ENCODE measurements at regions not wholly inside any gene's neighbourhood (a gene's known extent, or its start where the extent isn't known, plus 50 kb on each side); places are given as distances from the start of the nearest gene placed in this dataset.

DNA sequence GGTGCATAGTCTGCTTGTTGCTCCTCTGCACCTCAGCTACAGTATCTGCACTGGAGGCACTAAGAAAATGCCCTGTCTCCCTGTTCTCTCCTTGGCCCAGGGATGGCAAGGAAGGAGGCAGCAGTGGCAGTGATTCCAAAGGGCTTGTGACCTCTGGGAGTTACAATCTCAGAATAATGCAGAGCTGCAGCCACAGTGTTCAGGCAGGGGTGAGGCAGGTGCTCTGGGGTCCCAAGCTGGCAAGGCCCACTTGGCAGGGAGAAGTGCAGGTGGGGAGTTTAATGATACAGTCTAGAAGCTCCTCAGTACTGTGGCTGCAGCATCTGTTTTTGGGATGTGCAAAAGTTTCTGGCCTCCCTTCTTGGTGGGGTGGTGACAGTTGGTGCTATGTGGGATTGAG lies 456.4 kb downstream of the CCSER2 start:
- H2AFZ ChIP-seq (ENCODE audit: low read depth, low read length) = no peak overlapping the region

DNA sequence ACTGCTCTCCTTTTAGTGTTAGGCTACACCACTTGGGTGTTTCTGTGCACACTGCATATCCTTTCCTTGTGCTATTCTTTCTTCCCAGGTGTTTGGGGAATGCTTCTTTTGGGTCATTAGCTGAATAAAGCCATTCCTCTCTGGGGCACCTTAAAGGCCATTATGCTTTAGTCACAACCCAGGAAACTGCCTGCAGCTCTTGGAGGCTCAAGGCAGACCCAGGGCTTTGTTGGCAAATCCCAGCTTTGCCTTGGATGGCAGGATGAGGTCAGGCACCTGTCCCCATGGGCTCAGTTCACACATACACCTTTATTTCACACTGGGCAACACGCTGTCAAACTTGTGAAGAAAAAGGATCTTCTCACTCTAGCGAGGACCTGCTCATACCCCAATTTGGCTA lies 460.6 kb downstream of the CCSER2 start:
- H3K36me3 ChIP-seq (ENCODE audit: insufficient read depth, low read length) = no peaks in the 10 kb centered on the region
- H3K27me3 ChIP-seq (ENCODE audit: insufficient read depth, low read length) = no peaks in the 10 kb centered on the region
- H3K4me1 ChIP-seq (ENCODE audit: insufficient read depth, low read length) = no peaks in the 10 kb centered on the region
- no peak overlapping the region for H2AFZ ChIP-seq (ENCODE audit: low read depth, low read length)
- no peaks in the 10 kb centered on the region for H3K9me3 ChIP-seq (ENCODE audit: low read length)
- H3K4me3 ChIP-seq (ENCODE audit: low read length) = no peak overlapping the region

More for the DNA sequence above, 456.4 kb downstream of the CCSER2 start:
- Histone ChIP-seq H3K36me3 (ENCODE audit: insufficient read depth, low read length) (no peaks in the 10 kb centered on the region), H3K9me3 (ENCODE audit: low read length) (no peaks in the 10 kb centered on the region), H3K27me3 (ENCODE audit: insufficient read depth, low read length) (no peaks in the 10 kb centered on the region), H3K4me3 (ENCODE audit: low read length) (no peak overlapping the region), H3K4me1 (ENCODE audit: insufficient read depth, low read length) (no peaks in the 10 kb centered on the region)

DNA sequence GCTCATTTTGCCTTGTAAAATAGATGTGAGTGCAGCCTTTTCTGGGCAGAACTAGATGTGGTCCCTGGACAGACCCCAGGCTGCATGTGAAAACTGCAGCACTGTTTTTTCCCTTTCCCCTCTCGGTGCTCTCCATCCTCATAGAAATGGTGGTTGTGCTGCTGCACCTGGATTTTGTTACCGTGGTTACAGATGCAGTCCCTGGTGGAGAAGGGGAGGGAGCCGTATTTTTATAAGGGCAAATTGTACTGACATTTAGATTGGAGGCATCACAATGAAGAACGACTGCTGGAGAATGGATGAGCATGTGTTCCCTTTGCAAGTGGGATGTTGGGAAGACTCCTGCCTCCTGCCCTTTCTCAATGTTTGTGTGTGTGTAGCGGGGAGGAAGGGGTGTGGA lies 469.9 kb downstream of the CCSER2 start:
- no peaks in the 10 kb centered on the region for H3K36me3 ChIP-seq (ENCODE audit: insufficient read depth, low read length)
- no peaks in the 10 kb centered on the region for H3K4me1 ChIP-seq (ENCODE audit: insufficient read depth, low read length)
- no peaks in the 10 kb centered on the region for H3K27me3 ChIP-seq (ENCODE audit: insufficient read depth, low read length)
- no peaks in the 10 kb centered on the region for H3K9me3 ChIP-seq (ENCODE audit: low read length)
- no peak overlapping the region for H3K4me3 ChIP-seq (ENCODE audit: low read length)
- no peak overlapping the region for H2AFZ ChIP-seq (ENCODE audit: low read depth, low read length)

DNA sequence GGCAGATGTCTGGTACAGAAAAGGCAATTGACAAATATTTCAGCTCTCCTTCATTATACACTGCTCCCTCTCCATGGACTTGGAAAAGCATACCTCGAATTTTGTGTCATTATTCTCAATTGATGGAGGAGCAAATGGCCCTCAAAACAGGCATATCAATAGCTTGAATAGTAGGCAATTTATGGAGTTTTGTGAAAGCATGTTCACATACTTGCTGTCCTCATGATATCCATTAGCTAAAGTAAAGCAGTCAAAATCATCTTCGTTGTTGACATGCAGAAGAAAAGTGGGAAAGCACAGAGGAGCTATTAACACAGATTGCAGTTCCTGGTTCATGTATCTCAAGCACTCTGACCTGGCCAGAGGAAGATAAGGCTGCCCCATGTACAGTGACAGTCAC lies 472.8 kb downstream of the CCSER2 start:
- Histone ChIP-seq H3K36me3 (ENCODE audit: insufficient read depth, low read length) (no peaks in the 10 kb centered on the region), H3K4me3 (ENCODE audit: low read length) (no peak overlapping the region), H3K27me3 (ENCODE audit: insufficient read depth, low read length) (no peaks in the 10 kb centered on the region)

DNA sequence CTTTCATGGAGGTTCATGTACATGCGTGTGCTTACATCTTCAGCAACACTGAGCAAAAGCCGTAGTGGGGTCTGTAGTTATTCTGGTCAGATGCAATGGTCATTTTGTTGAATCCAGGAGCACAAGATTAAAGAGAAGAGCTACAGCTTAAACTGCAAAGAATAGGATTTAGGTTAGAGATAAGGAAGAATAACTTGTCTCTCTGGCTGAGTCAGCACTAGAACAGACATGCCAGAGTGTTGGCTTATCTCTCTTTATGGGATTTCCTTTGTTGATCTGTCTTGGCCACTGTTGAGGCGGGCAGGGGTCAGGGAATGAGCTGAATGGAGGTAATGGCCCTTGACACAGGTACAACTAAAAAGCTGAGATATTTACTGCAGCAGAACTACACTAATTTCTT lies 473.5 kb downstream of the CCSER2 start:
- no peak overlapping the region for H2AFZ ChIP-seq (ENCODE audit: low read depth, low read length)
- no peaks in the 10 kb centered on the region for H3K36me3 ChIP-seq (ENCODE audit: insufficient read depth, low read length)
- H3K4me1 ChIP-seq (ENCODE audit: insufficient read depth, low read length) = no peaks in the 10 kb centered on the region
- H3K9me3 ChIP-seq (ENCODE audit: low read length) = no peaks in the 10 kb centered on the region
- no peak overlapping the region for H3K4me3 ChIP-seq (ENCODE audit: low read length)
- H3K27me3 ChIP-seq (ENCODE audit: insufficient read depth, low read length) = no peaks in the 10 kb centered on the region

More for the DNA sequence above, 472.8 kb downstream of the CCSER2 start:
- Histone ChIP-seq H2AFZ (ENCODE audit: low read depth, low read length) (no peak overlapping the region), H3K9me3 (ENCODE audit: low read length) (no peaks in the 10 kb centered on the region), H3K4me1 (ENCODE audit: insufficient read depth, low read length) (no peaks in the 10 kb centered on the region)

DNA sequence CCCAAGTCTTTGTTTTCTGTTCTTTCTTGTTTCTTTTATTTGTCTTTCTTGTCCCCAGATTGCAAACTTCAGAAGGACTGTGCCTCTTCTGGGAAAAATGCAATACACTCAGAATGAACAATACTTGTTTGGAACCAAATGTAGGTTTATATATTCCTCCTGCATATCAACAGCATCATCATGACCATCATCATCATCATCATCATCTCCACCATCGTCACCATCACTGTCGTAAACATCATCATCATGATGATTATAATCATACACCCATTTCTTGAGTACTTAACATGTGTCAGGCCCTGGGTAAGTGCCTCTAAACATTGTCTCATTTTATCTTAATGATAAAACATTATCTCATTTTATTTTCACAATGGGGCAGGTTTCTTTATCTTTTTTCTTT lies 476.8 kb downstream of the CCSER2 start:
- Histone ChIP-seq H3K27me3 (ENCODE audit: insufficient read depth, low read length) (no peaks in the 10 kb centered on the region), H2AFZ (ENCODE audit: low read depth, low read length) (no peak overlapping the region), H3K4me1 (ENCODE audit: insufficient read depth, low read length) (peaks cover 3% of the 10 kb centered on the region), H3K36me3 (ENCODE audit: insufficient read depth, low read length) (no peaks in the 10 kb centered on the region), H3K4me3 (ENCODE audit: low read length) (no peak overlapping the region), H3K9me3 (ENCODE audit: low read length) (no peaks in the 10 kb centered on the region)

DNA sequence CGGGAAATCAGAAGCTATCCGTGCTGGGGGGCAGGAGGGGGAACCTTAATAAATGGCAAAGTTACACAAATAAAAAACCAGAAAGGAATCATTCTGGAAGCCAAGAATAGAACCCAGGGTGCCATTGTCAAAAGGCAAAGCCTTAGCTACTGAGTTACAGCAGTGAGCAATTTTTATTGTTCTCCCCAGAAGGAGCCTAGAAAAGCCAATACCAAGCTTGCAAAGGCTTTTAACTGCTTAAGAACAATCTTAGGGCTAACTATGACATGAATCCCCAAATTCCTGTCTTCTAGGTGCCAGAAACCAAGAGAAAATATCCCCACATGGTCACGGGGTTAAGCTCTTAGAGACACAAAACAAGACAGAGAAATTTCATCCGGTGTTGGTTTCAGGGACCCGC lies 482.7 kb downstream of the CCSER2 start:
- Histone ChIP-seq H2AFZ (ENCODE audit: low read depth, low read length) (no peak overlapping the region), H3K9me3 (ENCODE audit: low read length) (no peaks in the 10 kb centered on the region), H3K36me3 (ENCODE audit: insufficient read depth, low read length) (no peaks in the 10 kb centered on the region), H3K27me3 (ENCODE audit: insufficient read depth, low read length) (no peaks in the 10 kb centered on the region), H3K4me3 (ENCODE audit: low read length) (no peak overlapping the region), H3K4me1 (ENCODE audit: insufficient read depth, low read length) (peaks cover 22% of the 10 kb centered on the region)

DNA sequence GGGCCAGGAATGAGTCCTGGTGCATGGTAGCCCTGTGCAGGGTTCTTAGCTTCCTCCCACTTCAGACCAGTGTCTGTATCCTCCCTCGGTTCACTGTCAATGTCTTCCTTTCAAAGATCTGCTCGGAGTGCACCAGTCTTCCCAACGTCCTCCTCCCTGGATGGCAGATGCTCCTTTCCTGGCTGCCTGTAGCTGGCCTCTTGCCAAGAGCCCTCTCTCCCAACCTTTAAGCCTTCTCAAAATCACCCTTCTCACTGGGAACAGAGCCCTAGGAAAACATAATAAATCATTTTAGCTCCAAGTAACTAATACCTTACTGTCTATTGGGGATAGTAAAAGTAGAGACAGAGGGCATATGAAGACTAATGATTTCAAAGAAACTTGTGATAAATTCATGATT lies 490.6 kb downstream of the CCSER2 start:
- Histone ChIP-seq H3K36me3 (ENCODE audit: insufficient read depth, low read length) (no peaks in the 10 kb centered on the region), H3K4me3 (ENCODE audit: low read length) (no peak overlapping the region), H3K4me1 (ENCODE audit: insufficient read depth, low read length) (no peaks in the 10 kb centered on the region), H3K27me3 (ENCODE audit: insufficient read depth, low read length) (no peaks in the 10 kb centered on the region), H2AFZ (ENCODE audit: low read depth, low read length) (no peak overlapping the region), H3K9me3 (ENCODE audit: low read length) (no peaks in the 10 kb centered on the region)

DNA sequence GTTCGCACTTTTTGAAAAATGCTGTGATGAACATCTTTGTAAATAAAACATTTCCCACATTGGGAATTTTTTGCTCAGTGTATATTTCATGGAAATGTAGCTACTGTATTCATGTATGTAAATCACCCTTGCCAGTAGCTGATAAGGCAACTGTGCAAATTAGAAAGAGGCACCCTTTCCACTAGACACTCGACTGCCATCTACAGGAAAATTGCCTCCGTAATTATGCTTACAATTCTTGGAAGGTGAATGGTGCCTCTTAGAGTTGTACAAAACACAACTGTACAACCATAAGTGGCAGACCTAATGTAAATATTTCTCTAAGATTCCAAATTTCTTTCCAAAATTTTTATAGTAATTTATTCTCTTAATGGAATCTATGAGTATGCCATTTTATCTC lies 491.7 kb downstream of the CCSER2 start:
- H3K9me3 ChIP-seq (ENCODE audit: low read length) = no peaks in the 10 kb centered on the region
- no peaks in the 10 kb centered on the region for H3K4me1 ChIP-seq (ENCODE audit: insufficient read depth, low read length)
- H3K36me3 ChIP-seq (ENCODE audit: insufficient read depth, low read length) = no peaks in the 10 kb centered on the region
- no peak overlapping the region for H3K4me3 ChIP-seq (ENCODE audit: low read length)
- no peak overlapping the region for H2AFZ ChIP-seq (ENCODE audit: low read depth, low read length)
- no peaks in the 10 kb centered on the region for H3K27me3 ChIP-seq (ENCODE audit: insufficient read depth, low read length)

DNA sequence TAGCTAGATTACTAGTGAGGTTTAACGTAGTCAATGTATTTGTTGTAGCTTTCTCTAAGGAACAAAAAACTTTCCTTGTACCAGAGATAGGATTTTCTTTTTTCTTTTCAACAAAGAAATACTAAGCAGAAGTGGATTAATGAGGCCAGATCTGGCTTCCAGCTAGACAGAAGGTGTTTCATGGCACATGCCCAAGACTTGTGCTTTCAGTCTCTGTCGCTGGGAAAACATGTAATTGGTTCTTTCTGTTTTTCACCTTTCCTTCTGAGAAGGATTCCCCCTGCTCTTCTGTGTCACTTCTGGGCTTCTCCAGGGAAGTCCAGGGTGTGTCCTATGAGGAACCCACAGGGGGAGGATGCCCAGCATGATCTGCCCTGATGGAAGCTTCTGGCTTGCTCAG lies 492.2 kb downstream of the CCSER2 start:
- no peak overlapping the region for H3K4me3 ChIP-seq (ENCODE audit: low read length)

DNA sequence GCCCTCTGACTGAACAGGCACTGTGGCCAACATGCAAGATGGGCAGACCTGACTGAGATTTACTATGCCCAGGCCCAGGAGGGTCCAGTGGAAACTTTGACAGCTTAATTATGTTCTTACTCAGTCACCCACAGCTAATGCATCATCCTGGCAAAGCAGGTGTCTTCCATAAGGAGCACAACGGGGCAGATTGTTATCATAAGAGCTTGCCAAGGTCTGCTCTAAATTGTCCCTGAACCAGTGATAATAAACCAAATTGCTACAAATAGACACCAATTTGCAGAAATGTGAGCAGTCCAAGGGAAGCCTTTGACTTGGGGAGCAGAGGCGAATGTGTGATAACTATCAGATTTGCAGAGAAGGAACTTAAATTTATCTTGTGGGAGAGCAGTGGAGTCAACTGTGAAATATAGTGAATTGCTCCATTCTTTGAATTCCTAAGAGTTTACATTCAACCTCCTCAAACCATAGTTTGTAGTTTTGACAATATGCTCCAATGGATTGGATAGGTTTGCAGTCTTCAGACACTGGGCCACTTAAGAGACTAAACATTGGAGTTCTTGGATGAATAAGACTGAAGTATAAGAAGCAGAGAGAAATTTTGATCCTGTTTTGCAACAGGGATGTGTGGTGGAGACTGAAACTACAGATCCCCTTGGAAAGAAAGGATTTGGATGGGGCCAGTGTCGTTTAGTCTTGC lies 494.7 kb downstream of the CCSER2 start:
- Histone ChIP-seq H3K27me3 (ENCODE audit: insufficient read depth, low read length) (no peaks in the 10 kb centered on the region), H3K4me3 (ENCODE audit: low read length) (no peak overlapping the region), H2AFZ (ENCODE audit: low read depth, low read length) (no peak overlapping the region), H3K4me1 (ENCODE audit: insufficient read depth, low read length) (no peaks in the 10 kb centered on the region), H3K36me3 (ENCODE audit: insufficient read depth, low read length) (no peaks in the 10 kb centered on the region), H3K9me3 (ENCODE audit: low read length) (no peaks in the 10 kb centered on the region)

More for the DNA sequence above, 492.2 kb downstream of the CCSER2 start:
- Histone ChIP-seq H3K36me3 (ENCODE audit: insufficient read depth, low read length) (no peaks in the 10 kb centered on the region), H2AFZ (ENCODE audit: low read depth, low read length) (no peak overlapping the region), H3K27me3 (ENCODE audit: insufficient read depth, low read length) (no peaks in the 10 kb centered on the region), H3K9me3 (ENCODE audit: low read length) (no peaks in the 10 kb centered on the region), H3K4me1 (ENCODE audit: insufficient read depth, low read length) (no peaks in the 10 kb centered on the region)

DNA sequence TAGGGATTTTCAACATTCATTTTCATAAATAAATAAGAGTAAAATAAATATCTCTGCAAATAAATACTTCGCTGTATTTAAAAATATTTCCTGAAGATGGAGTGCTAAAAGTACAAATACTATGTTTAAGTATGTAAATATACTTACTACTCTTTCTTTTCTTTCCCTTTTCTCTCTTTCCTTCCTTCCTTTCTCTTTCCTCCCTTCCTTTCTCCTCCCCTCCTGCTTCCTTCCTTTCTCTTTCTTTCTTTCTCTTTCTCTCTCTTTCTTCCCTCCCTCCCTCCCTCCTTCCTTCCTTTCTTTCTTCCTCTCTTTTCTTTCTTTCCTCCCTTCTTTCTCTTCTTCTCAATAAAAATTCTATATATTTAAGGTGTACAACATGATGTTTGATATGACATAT lies 496.1 kb downstream of the CCSER2 start:
- Histone ChIP-seq H3K4me3 (ENCODE audit: low read length) (no peak overlapping the region), H2AFZ (ENCODE audit: low read depth, low read length) (no peak overlapping the region), H3K4me1 (ENCODE audit: insufficient read depth, low read length) (no peaks in the 10 kb centered on the region), H3K27me3 (ENCODE audit: insufficient read depth, low read length) (no peaks in the 10 kb centered on the region), H3K9me3 (ENCODE audit: low read length) (no peaks in the 10 kb centered on the region), H3K36me3 (ENCODE audit: insufficient read depth, low read length) (no peaks in the 10 kb centered on the region)

DNA sequence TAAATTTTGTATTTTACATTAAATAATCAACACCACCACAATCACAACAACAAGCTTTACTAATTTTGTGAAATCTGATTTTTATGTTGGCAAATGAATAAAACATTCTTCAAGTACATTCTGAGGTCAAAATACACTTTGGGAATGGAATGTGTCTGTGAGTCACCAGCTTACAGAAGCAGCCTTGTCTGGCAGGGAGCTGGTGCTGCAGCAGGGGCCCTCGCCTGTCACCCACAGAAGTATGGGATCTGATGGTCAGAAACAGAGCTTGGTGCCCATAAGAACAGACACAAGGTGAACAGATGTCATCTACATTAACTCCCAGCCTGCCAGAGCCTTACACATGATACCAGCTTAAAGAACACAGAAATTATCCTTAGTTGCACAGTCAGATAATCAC lies 496.9 kb downstream of the CCSER2 start:
- Histone ChIP-seq H3K4me3 (ENCODE audit: low read length) (no peak overlapping the region), H3K9me3 (ENCODE audit: low read length) (no peaks in the 10 kb centered on the region), H2AFZ (ENCODE audit: low read depth, low read length) (no peak overlapping the region), H3K36me3 (ENCODE audit: insufficient read depth, low read length) (no peaks in the 10 kb centered on the region), H3K4me1 (ENCODE audit: insufficient read depth, low read length) (no peaks in the 10 kb centered on the region), H3K27me3 (ENCODE audit: insufficient read depth, low read length) (no peaks in the 10 kb centered on the region)

DNA sequence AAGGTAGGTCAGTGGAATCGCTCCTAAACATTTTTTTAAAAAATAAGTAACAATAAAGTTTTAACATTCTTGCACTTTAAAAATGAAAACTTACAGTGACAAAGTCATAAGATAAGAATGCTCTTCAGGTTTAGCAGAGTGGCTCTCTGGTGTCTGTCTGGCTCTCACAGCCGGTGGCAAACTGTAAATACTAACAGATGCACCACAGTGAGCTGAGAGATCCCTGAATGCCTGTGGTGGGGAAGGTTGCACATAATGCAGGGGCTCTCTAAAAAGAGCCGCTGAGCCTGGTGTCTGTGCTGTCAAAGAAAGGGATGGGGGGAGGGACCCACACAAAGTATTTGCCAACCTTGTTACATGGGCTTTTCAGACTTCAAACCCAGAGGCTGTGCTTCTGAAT lies 498.3 kb downstream of the CCSER2 start:
- Histone ChIP-seq H3K27me3 (ENCODE audit: insufficient read depth, low read length) (no peaks in the 10 kb centered on the region), H3K9me3 (ENCODE audit: low read length) (no peaks in the 10 kb centered on the region), H3K36me3 (ENCODE audit: insufficient read depth, low read length) (no peaks in the 10 kb centered on the region), H3K4me3 (ENCODE audit: low read length) (no peak overlapping the region), H2AFZ (ENCODE audit: low read depth, low read length) (no peak overlapping the region), H3K4me1 (ENCODE audit: insufficient read depth, low read length) (no peaks in the 10 kb centered on the region)
